ENCODE measurements at regions not wholly inside any gene's neighbourhood (a gene's known extent, or its start where the extent isn't known, plus 50 kb on each side); places are given as distances from the start of the nearest gene placed in this dataset.

DNA sequence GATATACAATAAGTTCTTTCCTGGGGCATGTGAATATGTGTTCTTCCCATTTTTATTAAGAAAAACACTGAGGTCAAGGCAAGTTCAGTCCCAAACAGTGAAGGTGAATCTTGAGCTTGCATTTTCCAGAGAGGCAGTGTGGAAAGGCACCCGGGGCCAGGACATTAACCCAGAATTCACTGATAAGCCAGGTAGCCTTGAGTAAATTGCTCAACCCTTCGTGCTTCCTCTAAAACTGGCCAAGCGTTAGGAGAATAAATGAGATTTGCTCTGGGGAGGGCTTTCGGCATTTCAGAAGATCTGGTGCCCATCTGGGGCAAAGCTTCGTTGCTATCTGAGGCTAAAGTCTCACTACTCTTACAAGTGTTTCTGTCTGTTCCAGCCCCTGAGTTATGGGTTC lies 57.1 kb upstream of the KAZN start:
- 84% methylated on average over 5 of the region's 5 CpGs for WGBS, 2 donors
- no peak for TF ChIP-seq POLR2A (IDR thresholded peaks at IDR 0.05)
- TF ChIP-seq CTCF (IDR thresholded peaks at IDR 0.05) = no peak
- H3K4me3 ChIP-seq (ENCODE audit: low read depth, poor library complexity, severe bottlenecking) = no peak overlapping the region
- intact Hi-C loops (cut with DNase I; ENCODE audit: low total_unique reads) = no loop called here
- no peak for DNase-seq (ENCODE audit: low spot score in 2 of 2)

- DNase-seq (ENCODE audit: low spot score in 2 of 2) = no peak
- intact Hi-C loops (cut with DNase I; ENCODE audit: low total_unique reads) = no loop called here
- WGBS, 2 donors = 75 to 79% methylated on average over 7 of the region's 7 CpGs
- no peak for TF ChIP-seq CTCF (IDR thresholded peaks at IDR 0.05)
- TF ChIP-seq POLR2A (IDR thresholded peaks at IDR 0.05) = no peak
- no peak overlapping the region for H3K4me3 ChIP-seq (ENCODE audit: low read depth, poor library complexity, severe bottlenecking)
These were observed 55.2 kb upstream of the KAZN start for GRCh38 chr1:14543191-14543840.

DNA sequence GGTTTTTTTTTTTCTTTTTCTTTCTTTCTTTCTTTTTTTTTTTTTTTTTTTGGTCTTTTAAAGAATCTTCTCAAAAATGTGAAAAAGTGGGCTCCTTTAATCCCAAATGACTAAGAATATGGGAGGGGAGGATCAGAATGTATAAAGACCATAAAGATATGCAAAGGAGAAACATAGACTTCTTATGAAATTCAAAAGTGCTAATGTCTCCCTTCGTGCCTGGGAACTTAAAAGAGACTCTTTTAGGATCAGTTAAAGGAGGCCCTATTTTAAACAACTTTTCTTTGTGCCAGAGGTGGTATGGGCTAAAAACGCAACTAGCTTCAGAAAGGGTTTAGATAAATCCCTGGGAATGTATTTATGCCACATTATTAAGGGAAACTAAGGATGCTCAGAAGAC lies 54.2 kb upstream of the KAZN start:
- H3K4me3 ChIP-seq (ENCODE audit: low read depth, poor library complexity, severe bottlenecking) = no peak overlapping the region
- DNase-seq (ENCODE audit: low spot score in 2 of 2) = no peak

DNA sequence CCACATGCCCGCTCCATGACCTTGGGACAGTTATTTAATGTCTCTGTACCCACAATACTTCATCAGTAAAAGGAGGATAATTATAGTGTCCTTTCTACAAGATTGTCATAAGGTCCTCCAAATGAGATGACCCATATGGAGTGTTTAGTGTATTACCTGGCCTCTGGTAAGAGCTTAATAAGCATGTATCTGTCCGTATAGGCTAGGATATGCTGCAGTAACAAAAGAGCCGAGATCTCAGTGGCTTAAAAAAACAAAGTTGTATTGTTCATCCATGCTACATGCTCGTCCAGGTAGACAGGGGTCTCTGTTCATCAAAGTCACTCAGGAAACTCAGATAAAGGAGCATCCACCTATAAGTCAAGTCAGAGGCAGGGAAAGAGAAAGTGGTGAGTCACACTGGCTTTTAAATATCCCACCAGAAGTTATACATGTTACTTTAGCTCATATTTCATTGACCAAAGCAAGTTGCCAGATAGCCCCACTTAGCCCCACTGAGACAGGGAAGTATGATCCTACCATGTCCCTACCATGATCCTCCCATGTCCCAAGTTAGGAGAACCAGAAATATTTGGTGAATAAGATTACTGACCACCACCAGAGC lies 53.0 kb upstream of the KAZN start:
- DNase-seq (ENCODE audit: low spot score in 2 of 2) = no peak
- 89 to 93% methylated on average over 4 of the region's 4 CpGs for WGBS, 2 donors
- TF ChIP-seq POLR2A (IDR thresholded peaks at IDR 0.05) = no peak
- no peak for TF ChIP-seq CTCF (IDR thresholded peaks at IDR 0.05)
- intact Hi-C loops (cut with DNase I; ENCODE audit: low total_unique reads) = no loop called here
- H3K4me3 ChIP-seq (ENCODE audit: low read depth, poor library complexity, severe bottlenecking) = no peak overlapping the region

More for the DNA sequence above, 54.2 kb upstream of the KAZN start:
- TF ChIP-seq POLR2A (IDR thresholded peaks at IDR 0.05) = no peak
- TF ChIP-seq CTCF (IDR thresholded peaks at IDR 0.05) = no peak
- 80 to 90% methylated on average over 2 of the region's 2 CpGs for WGBS, 2 donors
- intact Hi-C loops (cut with DNase I; ENCODE audit: low total_unique reads) = no loop called here

DNA sequence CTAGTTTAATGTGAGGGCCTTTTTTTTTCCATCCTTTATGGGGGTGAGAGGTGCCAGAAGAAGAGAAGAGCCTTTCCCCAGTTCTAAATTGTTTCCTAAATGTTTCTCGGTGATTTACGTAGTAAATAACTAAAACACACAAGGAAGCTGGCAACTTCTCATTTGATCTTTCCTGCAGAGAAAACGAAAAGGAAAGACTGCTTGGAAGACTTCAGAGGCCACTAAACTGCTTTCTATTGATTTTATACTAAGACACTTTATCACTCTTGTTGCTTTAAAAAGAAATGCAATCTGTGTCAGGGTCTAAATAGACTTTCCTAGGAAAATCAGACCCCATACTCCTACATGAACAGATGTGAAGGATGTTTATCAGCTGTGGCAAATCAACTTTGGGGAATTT lies 52.1 kb upstream of the KAZN start:
- no peak overlapping the region for H3K4me3 ChIP-seq (ENCODE audit: low read depth, poor library complexity, severe bottlenecking)
- DNase-seq (ENCODE audit: low spot score in 2 of 2) = no peak
- TF ChIP-seq POLR2A (IDR thresholded peaks at IDR 0.05) (no peak), CTCF (IDR thresholded peaks at IDR 0.05) (no peak)
- intact Hi-C loops (cut with DNase I; ENCODE audit: low total_unique reads) = no loop called here
- 70 to 71% methylated on average over 3 of the region's 3 CpGs for WGBS, 2 donors

Data from lower leg skin (tissue), 4 donors.